Endothelial cell of umbilical vein (primary cell): ENCODE measurements at regions not wholly inside any gene's neighbourhood (a gene's known extent, or its start where the extent isn't known, plus 50 kb on each side); places are given as distances from the start of the nearest gene placed in this dataset.

Experiments used
- EZH2 ChIP-seq: IDR thresholded peaks from 2 replicates; pipeline ENCODE4 v1.6.1; 2012; ENCODE audit warnings: borderline replicate concordance, low read depth, mild to moderate bottlenecking, moderate library complexity, low read length, inconsistent platforms; ENCODE audit not compliant: severe bottlenecking
- FOS ChIP-seq: IDR thresholded peaks from 2 replicates; pipeline ENCODE4 v1.6.1; 2011; ENCODE audit warnings: mild to moderate bottlenecking, low read length, moderate library complexity, borderline replicate concordance; ENCODE audit not compliant: insufficient read depth
- GATA2 ChIP-seq: IDR thresholded peaks from 2 replicates; pipeline ENCODE4 v1.7.0; 2011; ENCODE audit warnings: low read depth, mild to moderate bottlenecking, moderate library complexity, mixed read lengths, low read length; ENCODE audit not compliant: insufficient read length, insufficient read depth
- JUN ChIP-seq: IDR thresholded peaks from 2 replicates; pipeline ENCODE4 v1.6.1; 2011; ENCODE audit warnings: borderline replicate concordance, low read depth; ENCODE audit not compliant: insufficient read length, insufficient read depth
- MYC ChIP-seq: IDR thresholded peaks from one replicate; pipeline ENCODE4 v1.6.1; 2011; ENCODE audit warnings: mild to moderate bottlenecking, low read depth, low read length
- POLR2A ChIP-seq: IDR thresholded peaks from 2 replicates; pipeline ENCODE4 v1.6.1; 2012; ENCODE audit warnings: low read depth, mild to moderate bottlenecking, control low read depth, low read length
- POLR2AphosphoS5 ChIP-seq: IDR thresholded peaks from 2 replicates; pipeline ENCODE4 v1.6.1; 2012; ENCODE audit warnings: low read depth, mild to moderate bottlenecking, control low read depth, low read length, moderate library complexity; ENCODE audit not compliant: insufficient read depth
- TF ChIP-seq, protein P1 (sequence below), 2 donors: IDR thresholded peaks; 1 replicate in 1 of 2; 2 replicates in 1 of 2; pipeline ENCODE4 v1.5.1; 2011; ENCODE audit warnings: low read length in 2 of 2, mild to moderate bottlenecking in 2 of 2, moderate library complexity in 2 of 2, control low read depth in 1 of 2, inconsistent platforms in 1 of 2, low read depth in 1 of 2; ENCODE audit not compliant: insufficient read depth in 1 of 2; ENCODE audit errors: extremely low read depth in 1 of 2
- TF ChIP-seq, protein P2 (sequence below): IDR thresholded peaks from 2 replicates; pipeline ENCODE4 v1.6.1; 2011; ENCODE audit not compliant: insufficient read depth, insufficient read length

DNA sequence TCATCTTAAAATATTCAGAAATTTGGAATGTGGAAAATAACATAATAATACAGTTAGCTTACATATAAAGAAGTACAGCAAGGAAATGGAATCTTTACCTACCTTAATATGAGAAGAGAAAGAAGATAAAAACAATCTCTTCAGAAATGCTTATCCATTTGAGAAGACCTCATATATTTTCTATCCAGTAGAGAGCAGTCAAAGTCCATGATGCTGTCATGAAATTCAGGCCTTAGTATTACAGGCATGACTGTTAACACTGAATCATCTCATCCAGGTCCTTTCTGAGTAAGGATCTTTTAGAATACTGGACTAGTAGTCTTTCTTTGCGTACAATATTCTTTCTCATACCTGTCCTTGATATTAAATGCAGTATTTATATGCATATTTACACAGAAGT lies 713.4 kb downstream of the CD109 start:
- TF ChIP-seq, protein P1, sequence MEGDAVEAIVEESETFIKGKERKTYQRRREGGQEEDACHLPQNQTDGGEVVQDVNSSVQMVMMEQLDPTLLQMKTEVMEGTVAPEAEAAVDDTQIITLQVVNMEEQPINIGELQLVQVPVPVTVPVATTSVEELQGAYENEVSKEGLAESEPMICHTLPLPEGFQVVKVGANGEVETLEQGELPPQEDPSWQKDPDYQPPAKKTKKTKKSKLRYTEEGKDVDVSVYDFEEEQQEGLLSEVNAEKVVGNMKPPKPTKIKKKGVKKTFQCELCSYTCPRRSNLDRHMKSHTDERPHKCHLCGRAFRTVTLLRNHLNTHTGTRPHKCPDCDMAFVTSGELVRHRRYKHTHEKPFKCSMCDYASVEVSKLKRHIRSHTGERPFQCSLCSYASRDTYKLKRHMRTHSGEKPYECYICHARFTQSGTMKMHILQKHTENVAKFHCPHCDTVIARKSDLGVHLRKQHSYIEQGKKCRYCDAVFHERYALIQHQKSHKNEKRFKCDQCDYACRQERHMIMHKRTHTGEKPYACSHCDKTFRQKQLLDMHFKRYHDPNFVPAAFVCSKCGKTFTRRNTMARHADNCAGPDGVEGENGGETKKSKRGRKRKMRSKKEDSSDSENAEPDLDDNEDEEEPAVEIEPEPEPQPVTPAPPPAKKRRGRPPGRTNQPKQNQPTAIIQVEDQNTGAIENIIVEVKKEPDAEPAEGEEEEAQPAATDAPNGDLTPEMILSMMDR (IDR thresholded peaks at IDR 0.05; ENCODE audit: extremely low read depth in 1 of 2, insufficient read depth in 1 of 2, low read depth in 1 of 2, low read length in 2 of 2) = peak; percentile 14 to 23
- TF ChIP-seq POLR2A (no peak), POLR2AphosphoS5 (no peak), FOS (peak; percentile 21), GATA2 (no peak), JUN (no peak), MYC (no peak), EZH2 (no peak)
- TF ChIP-seq, protein P2, sequence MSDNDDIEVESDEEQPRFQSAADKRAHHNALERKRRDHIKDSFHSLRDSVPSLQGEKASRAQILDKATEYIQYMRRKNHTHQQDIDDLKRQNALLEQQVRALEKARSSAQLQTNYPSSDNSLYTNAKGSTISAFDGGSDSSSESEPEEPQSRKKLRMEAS = no peak
